HG02623 (cell line): ENCODE measurements at regions not wholly inside any gene's neighbourhood (a gene's known extent, or its start where the extent isn't known, plus 50 kb on each side); places are given as distances from the start of the nearest gene placed in this dataset.

Experiments
- ATAC-seq: cut with Tn5 transposase; IDR thresholded peaks from one replicate; pipeline ENCODE4 v1.9.1; 2021; ENCODE audit warnings: moderate library complexity; ENCODE audit not compliant: unreplicated experiment

DNA sequence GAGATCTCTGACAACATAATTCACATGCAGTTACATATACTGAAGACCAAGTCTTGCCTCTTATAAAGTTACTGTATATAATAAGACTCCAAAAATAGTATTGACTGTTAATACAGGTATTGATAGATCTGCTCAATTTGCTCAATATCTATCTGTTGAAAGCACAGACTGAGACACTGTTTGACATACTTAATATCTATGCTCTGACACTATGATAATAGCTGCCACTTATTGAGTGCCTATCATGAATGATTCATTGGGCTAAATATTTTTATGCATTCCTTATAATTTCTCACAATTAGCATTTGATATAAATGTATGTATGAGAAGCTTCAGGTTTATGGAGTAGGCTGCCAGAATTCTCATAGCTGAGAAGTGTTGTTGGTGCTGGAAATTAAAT lies 1600.9 kb upstream of the IGFBP7 start:
- ATAC-seq: no peak

DNA sequence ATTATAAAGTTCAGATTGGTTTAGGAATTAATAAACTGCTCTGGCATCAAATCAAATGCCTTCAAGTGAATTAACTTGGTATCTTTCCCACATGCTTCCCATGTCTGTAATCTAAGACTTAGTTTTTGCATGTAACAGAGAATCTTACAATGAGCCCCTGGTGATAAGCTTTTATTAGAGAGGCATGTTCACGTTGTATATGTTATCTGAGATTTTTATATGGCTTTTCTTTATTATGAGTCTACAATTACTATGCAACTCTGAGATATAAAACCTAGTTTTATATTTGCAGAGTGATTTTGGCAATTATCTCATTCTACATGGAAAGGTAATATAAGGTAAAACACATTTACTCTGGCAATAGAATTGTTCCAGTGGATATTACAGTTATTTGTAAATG lies 1578.4 kb upstream of the IGFBP7 start:
- no peak for ATAC-seq

DNA sequence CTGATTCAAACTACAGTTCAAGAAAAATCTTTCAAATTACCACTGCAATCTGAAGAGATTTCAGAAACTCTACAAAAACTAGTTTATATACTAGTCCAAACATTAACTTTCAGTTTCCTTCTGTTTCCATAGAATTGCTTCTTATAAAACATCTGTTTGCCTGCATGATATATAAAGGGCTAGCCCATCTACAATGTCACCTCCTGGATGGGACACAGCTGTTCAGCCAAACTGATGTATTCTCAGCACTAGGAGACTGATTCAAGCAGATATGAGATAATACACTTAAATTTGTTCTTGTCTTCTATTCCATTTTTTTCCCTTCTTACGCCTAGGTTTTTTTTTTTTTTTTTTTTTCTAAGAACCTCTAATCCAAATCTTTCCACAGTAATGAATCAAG lies 1569.7 kb upstream of the IGFBP7 start:
- no peak for ATAC-seq

DNA sequence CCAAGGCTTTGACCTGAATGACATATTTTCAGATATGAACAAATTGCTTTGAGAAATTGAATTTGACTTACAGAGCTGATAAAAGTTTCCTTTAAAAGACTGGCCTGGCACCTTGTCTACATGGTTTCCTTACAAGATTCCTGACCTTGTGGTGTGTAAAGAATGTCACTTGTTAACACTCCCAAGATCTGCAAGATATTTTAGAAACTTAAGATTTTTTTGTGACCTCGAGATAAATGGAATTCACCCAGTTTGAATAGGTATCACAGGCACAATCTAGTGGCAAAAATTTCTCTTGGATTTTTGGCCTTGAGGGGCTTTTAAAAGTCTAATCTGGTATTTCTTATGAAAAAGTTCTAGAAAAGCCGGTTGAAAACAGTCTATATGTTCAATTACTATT lies 1568.9 kb upstream of the IGFBP7 start:
- ATAC-seq: no peak

DNA sequence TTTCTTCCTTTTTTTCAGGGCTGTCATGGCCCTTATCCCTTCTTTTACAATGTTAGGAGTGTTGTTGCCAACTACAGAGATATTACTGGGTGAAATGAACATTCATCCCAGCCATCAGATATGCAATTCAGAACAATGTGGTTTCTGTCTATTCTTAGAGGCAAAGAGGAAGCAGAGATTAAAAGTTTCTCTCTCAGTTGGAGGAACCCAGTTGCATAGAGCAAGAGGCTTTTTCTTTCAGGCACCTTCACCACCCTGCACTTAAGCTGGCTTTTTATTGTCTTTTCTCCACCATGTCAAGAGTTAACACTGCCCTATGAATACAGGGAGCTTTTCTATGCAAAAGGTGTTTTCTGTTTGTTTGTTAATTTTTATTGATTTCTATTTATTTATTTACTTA lies 1559.6 kb upstream of the IGFBP7 start:
- no peak for ATAC-seq

DNA sequence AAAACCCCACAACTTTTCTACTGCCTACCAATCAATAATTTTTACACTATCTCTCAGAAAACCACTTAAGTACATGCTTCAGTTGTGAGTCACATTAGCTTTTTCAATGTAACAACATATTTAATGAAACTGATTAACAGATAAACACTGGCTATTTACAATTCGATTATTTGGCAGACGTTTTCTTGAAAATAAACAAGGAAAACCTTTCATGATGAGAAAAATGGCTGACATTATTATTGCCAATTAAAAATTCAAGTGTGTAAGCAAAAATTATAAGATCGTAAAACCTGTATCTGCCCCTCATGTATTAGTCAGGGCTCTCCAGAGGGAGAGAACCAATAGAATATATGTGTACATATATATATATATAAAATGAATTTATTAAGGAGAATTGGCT lies 1555.5 kb upstream of the IGFBP7 start:
- no peak for ATAC-seq

DNA sequence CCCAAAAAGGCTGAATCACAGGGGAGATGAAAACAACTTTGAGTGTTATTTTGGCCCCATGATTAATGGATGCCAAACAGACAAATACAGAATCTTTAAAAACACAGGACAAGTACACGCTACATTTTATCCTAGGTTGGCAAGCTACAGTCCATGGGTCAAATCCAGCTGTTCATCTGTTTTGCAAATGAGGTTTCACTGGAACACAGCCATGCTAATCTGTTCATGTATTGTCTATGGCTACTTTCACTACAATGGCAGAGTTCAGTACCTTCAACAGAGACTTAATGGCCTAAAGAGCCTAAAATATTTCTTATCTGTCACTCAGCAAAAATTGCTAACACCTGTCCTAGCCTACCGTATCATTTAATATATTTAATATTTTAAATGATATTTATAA lies 1548.5 kb upstream of the IGFBP7 start:
- ATAC-seq: no peak

GRCh38 chr4:58653251-58653650 lies 1543.1 kb upstream of the IGFBP7 start:
- ATAC-seq: no peak

DNA sequence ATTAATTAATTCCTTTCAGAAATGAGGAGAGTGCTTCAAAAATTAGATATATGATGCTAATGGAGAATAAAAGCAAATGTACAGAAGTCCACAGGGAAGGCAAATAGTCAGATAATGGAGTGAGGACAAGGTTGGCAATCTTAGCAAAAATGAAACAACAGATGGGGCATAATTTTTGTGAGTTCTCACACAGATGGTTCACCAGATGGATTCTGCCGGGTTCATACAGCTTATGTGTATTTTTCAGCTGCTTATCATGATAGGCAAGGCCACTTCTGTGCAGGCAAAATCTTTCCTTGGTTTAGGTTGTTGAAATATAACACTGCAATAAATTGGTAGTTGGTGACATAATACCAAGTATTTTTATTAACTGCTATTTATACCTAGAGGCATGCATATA lies 1539.0 kb upstream of the IGFBP7 start:
- ATAC-seq: no peak

DNA sequence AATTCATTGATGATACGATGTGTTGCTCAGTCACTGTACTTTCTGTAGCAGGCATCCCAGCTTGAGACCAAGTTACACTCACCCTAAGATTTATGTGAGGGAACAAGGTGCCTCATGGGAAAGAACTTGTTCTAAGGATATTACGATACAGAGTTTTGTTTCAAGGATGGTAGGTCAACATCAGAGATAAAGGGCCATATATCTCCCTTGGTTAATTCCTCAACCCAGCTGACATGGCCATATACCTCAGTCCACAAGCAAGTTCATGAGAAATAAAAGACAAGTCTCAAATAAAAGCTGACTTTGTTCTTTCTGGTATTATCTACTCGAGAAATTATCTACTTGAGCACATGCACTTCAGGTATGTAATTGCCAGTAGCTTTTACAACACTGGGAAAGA lies 1535.9 kb upstream of the IGFBP7 start:
- no peak for ATAC-seq

- ATAC-seq: no peak
Measured at GRCh38 chr4:58644549-58644948, 1534.4 kb upstream of the IGFBP7 start.

- no peak for ATAC-seq
Measured at GRCh38 chr4:58636381-58636780, 1526.2 kb upstream of the IGFBP7 start.

GRCh38 chr4:58617226-58617625 lies 1507.0 kb upstream of the IGFBP7 start:
- ATAC-seq: no peak

DNA sequence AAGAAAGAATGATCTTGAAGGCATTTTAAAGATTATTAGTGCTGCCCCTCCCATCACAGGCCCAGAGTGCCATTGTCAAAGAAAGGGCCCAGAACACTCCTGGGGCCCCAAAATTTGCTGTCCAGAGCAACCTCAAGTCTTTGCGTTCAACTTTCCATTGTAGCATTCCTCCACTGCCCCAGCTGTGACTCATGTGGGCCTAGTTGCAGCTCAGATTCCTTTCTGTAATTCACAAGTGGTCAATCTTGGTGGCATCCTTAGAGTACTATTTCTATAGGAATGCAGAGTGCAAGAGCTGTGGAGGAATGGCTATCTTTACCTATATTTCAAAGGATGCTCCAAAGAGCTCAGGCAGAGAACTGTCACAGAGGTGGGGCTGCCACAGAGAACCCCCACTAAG lies 1500.8 kb upstream of the IGFBP7 start:
- ATAC-seq: no peak

- no peak for ATAC-seq
Measured at GRCh38 chr4:58606303-58606702, 1496.1 kb upstream of the IGFBP7 start.

GRCh38 chr4:58603951-58604350 lies 1493.8 kb upstream of the IGFBP7 start:
- ATAC-seq: no peak

GRCh38 chr4:58602731-58603359 lies 1492.7 kb upstream of the IGFBP7 start:
- ATAC-seq: no peak

- no peak for ATAC-seq
Measured at GRCh38 chr4:58602022-58602421, 1491.8 kb upstream of the IGFBP7 start.

- ATAC-seq: no peak
Measured at GRCh38 chr4:58600290-58600689, 1490.1 kb upstream of the IGFBP7 start.

DNA sequence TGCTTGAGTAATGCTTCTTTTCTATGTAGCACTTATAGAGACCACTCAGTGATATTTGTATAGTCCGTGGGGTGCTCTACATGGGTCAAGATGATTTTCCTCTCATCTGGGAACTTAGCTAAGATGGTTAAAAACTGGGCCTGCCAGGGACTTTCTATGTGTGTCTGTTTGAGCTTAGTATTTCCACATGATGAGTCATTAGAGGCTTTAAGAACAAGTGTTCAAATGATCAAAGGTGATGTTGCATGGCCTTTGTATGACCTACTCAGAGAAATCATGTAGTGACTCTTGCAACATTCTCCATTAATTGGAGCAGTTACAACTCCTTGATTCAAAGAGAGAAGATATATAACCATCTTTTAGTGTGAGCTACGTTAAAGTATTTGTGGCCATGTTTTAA lies 1480.5 kb upstream of the IGFBP7 start:
- no peak for ATAC-seq

- ATAC-seq: no peak
Measured at GRCh38 chr4:58587856-58588255, 1477.7 kb upstream of the IGFBP7 start.

GRCh38 chr4:58566260-58566659 lies 1456.1 kb upstream of the IGFBP7 start:
- ATAC-seq: no peak

GRCh38 chr4:58564695-58565475 lies 1454.7 kb upstream of the IGFBP7 start:
- ATAC-seq: no peak
